ENCODE measurements at regions not wholly inside any gene's neighbourhood (a gene's known extent, or its start where the extent isn't known, plus 50 kb on each side); places are given as distances from the start of the nearest gene placed in this dataset.

DNA sequence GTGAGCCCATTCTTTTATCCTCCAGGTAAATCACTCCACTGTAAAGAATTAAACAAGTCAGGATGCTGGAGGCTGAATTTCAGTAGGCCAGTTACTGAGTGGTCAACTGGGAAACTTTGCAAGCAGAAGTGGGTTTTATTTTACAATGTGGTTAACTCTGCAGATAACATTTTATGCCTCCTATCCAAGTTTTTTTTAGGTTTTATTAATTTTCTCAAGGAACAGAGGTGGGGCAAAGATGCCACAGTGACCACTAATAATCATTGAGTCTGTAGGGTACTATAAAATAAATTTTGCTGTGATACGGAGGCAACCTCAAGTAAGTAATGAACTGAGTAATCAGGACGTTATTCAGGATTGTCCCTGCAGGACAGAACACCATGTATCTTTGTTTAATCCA is 599.9 kb downstream of the METTL15 start:
- H3K27ac ChIP-seq, result no peak overlapping the region
- H3K4me3 ChIP-seq, result no peak overlapping the region
- no peaks in the 10 kb centered on the region for H3K36me3 ChIP-seq (ENCODE audit: insufficient read depth, low read length)
- H3K9ac ChIP-seq (ENCODE audit: insufficient read length), result no peak overlapping the region
- no peak for DNase-seq (ENCODE audit: low read depth, low spot score)
- TF ChIP-seq POLR2AphosphoS5 (IDR thresholded peaks at IDR 0.05; ENCODE audit: borderline replicate concordance, low read depth, low read length) (no peak), EZH2 (IDR thresholded peaks at IDR 0.05) (no peak), FOXP2 (optimal IDR thresholded peaks at IDR 0.05; ENCODE audit: control extremely low read depth, extremely low read length, insufficient read depth) (no peak)
- H3K9me3 ChIP-seq (ENCODE audit: low read depth, low read length), result no peaks in the 10 kb centered on the region

- Histone ChIP-seq H3K27ac (no peak overlapping the region), H3K9me3 (ENCODE audit: low read depth, low read length) (no peaks in the 10 kb centered on the region), H3K4me3 (no peak overlapping the region), H3K9ac (ENCODE audit: insufficient read length) (no peak overlapping the region), H3K36me3 (ENCODE audit: insufficient read depth, low read length) (no peaks in the 10 kb centered on the region)
- DNase-seq (ENCODE audit: low read depth, low spot score), result no peak
- no peak for TF ChIP-seq POLR2AphosphoS5 (IDR thresholded peaks at IDR 0.05; ENCODE audit: borderline replicate concordance, low read depth, low read length)
- TF ChIP-seq EZH2 (IDR thresholded peaks at IDR 0.05), result no peak
- TF ChIP-seq FOXP2 (optimal IDR thresholded peaks at IDR 0.05; ENCODE audit: control extremely low read depth, extremely low read length, insufficient read depth), result no peak
Observed at GRCh38 chr11:28704801-28705200, 596.6 kb downstream of the METTL15 start.

- no peak for DNase-seq (ENCODE audit: low read depth, low spot score)
- H3K9me3 ChIP-seq (ENCODE audit: low read depth, low read length), result no peaks in the 10 kb centered on the region
- no peak overlapping the region for H3K4me3 ChIP-seq
- no peak overlapping the region for H3K9ac ChIP-seq (ENCODE audit: insufficient read length)
- TF ChIP-seq EZH2 (IDR thresholded peaks at IDR 0.05) (no peak), FOXP2 (optimal IDR thresholded peaks at IDR 0.05; ENCODE audit: control extremely low read depth, extremely low read length, insufficient read depth) (no peak), POLR2AphosphoS5 (IDR thresholded peaks at IDR 0.05; ENCODE audit: borderline replicate concordance, low read depth, low read length) (no peak)
- no peaks in the 10 kb centered on the region for H3K36me3 ChIP-seq (ENCODE audit: insufficient read depth, low read length)
- no peak overlapping the region for H3K27ac ChIP-seq
Observed at GRCh38 chr11:28703371-28703770, 595.2 kb downstream of the METTL15 start.

- Histone ChIP-seq H3K9ac (ENCODE audit: insufficient read length) (no peak overlapping the region), H3K27ac (no peak overlapping the region), H3K9me3 (ENCODE audit: low read depth, low read length) (no peaks in the 10 kb centered on the region), H3K4me3 (no peak overlapping the region), H3K36me3 (ENCODE audit: insufficient read depth, low read length) (no peaks in the 10 kb centered on the region)
- DNase-seq (ENCODE audit: low read depth, low spot score), result no peak
- no peak for TF ChIP-seq POLR2AphosphoS5 (IDR thresholded peaks at IDR 0.05; ENCODE audit: borderline replicate concordance, low read depth, low read length)
- no peak for TF ChIP-seq FOXP2 (optimal IDR thresholded peaks at IDR 0.05; ENCODE audit: control extremely low read depth, extremely low read length, insufficient read depth)
- no peak for TF ChIP-seq EZH2 (IDR thresholded peaks at IDR 0.05)
Observed at GRCh38 chr11:28702871-28703270, 594.7 kb downstream of the METTL15 start.

- no peak overlapping the region for H3K4me3 ChIP-seq
- DNase-seq (ENCODE audit: low read depth, low spot score), result no peak
- no peaks in the 10 kb centered on the region for H3K36me3 ChIP-seq (ENCODE audit: insufficient read depth, low read length)
- H3K27ac ChIP-seq, result no peak overlapping the region
- no peaks in the 10 kb centered on the region for H3K9me3 ChIP-seq (ENCODE audit: low read depth, low read length)
- no peak for TF ChIP-seq POLR2AphosphoS5 (IDR thresholded peaks at IDR 0.05; ENCODE audit: borderline replicate concordance, low read depth, low read length)
- TF ChIP-seq FOXP2 (optimal IDR thresholded peaks at IDR 0.05; ENCODE audit: control extremely low read depth, extremely low read length, insufficient read depth), result no peak
- no peak for TF ChIP-seq EZH2 (IDR thresholded peaks at IDR 0.05)
- H3K9ac ChIP-seq (ENCODE audit: insufficient read length), result no peak overlapping the region
Observed at GRCh38 chr11:28702450-28702790, 594.2 kb downstream of the METTL15 start.

DNA sequence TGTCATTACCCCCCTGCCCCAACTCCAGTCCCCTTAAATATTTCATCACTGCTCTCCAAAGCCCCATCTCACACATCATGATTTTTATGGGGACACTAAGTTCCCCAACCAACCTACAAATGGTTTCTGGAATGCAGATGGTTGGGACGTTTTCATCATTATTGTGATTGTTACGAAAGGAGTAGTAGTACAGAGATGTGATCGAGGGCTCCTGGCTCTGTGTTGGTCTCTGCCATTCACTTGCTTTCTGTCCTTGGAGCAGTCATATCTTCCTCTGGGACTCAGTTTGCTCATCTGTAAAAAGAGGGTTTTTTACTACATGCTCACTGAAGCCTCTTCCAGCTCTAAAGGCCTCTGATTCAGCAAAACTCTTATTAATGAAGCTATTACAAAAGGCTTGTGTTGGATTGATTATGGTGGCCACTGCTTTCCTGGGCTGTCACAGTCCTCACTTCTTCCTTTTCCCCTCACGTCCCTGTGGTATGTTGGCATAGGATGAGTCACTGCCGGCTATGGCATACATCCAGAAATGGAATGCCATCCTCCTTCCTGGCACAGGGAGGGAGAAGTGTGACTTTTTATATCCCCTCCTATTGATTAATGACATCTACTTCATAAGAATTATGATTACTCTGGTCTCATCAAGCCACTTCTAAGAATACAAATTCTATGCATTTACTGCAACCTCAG is 593.7 kb downstream of the METTL15 start:
- Histone ChIP-seq H3K4me3 (no peak overlapping the region), H3K27ac (no peak overlapping the region), H3K9ac (ENCODE audit: insufficient read length) (no peak overlapping the region), H3K9me3 (ENCODE audit: low read depth, low read length) (no peaks in the 10 kb centered on the region), H3K36me3 (ENCODE audit: insufficient read depth, low read length) (no peaks in the 10 kb centered on the region)
- TF ChIP-seq EZH2 (IDR thresholded peaks at IDR 0.05) (peak; percentile 19), POLR2AphosphoS5 (IDR thresholded peaks at IDR 0.05; ENCODE audit: borderline replicate concordance, low read depth, low read length) (no peak)
- no peak for DNase-seq (ENCODE audit: low read depth, low spot score)

DNA sequence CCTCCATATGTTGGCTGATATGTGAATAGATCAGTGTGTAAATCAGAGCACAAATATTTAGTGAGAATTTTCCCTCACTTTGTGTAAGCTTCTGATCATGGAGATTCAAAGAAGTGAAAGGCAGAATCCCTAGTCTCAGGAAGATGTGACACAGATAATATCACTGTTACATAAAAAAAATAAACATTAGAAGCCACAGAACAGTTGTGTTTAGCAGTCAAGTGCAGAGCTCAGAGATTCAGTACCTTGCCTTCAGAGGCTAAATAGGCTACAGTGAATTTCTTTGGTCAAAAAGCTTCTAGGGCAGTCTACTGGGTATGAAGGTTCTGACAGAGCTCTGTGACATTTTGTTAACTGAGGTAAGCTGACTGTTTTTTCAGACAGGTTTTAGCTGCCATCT is 591.5 kb downstream of the METTL15 start:
- TF ChIP-seq EZH2 (IDR thresholded peaks at IDR 0.05), result no peak
- Histone ChIP-seq H3K9ac (ENCODE audit: insufficient read length) (no peak overlapping the region), H3K4me3 (no peak overlapping the region), H3K9me3 (ENCODE audit: low read depth, low read length) (no peaks in the 10 kb centered on the region), H3K36me3 (ENCODE audit: insufficient read depth, low read length) (no peaks in the 10 kb centered on the region), H3K27ac (no peak overlapping the region)
- no peak for DNase-seq (ENCODE audit: low read depth, low spot score)

DNA sequence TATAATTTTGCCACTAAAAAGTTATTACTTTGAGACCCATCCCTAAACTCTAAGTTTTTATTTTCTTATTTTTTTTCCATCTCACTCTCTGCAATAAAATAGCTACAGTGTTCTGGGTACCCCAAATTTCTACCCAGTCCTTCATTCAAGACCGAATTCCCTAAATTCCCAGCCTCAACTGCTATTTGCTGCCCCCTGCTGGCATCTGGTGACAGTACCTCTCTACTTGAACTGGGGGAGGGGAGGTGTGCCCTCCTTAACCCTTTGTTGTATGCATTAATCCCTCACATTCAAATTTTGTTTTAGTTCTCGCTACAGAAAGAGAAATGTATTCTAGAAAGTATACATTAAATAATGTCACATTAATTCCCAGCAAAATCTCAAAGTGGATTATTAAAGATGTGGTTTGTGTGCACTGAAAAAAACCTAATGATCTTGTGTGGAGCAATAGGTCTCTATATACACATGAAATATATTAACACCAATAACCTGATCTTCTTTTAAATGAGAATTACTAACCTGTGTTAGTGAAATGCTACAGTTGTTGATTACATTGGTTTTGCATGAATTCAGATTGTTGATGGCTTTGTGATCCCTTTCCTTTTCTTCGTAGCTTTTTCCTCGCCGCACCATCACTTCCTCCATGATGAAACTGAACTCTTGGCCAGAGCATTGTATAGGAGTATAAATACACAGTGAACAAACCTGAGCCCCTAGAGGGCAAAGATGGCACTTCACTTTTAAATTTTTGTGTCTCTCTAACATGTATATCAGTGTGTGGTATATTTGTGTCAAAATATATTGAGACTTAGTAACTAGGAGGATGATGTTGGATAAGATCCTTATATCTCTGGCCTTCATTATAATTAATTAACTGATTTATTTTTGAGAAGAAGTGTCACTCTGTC is 590.0 kb downstream of the METTL15 start:
- no peaks in the 10 kb centered on the region for H3K9me3 ChIP-seq (ENCODE audit: low read depth, low read length)
- H3K36me3 ChIP-seq (ENCODE audit: insufficient read depth, low read length), result no peaks in the 10 kb centered on the region
- TF ChIP-seq POLR2AphosphoS5 (IDR thresholded peaks at IDR 0.05; ENCODE audit: borderline replicate concordance, low read depth, low read length), result no peak
- no peak overlapping the region for H3K9ac ChIP-seq (ENCODE audit: insufficient read length)
- H3K4me3 ChIP-seq, result no peak overlapping the region
- H3K27ac ChIP-seq, result no peak overlapping the region
- peak; percentile 8 for DNase-seq (ENCODE audit: low read depth, low spot score)

DNA sequence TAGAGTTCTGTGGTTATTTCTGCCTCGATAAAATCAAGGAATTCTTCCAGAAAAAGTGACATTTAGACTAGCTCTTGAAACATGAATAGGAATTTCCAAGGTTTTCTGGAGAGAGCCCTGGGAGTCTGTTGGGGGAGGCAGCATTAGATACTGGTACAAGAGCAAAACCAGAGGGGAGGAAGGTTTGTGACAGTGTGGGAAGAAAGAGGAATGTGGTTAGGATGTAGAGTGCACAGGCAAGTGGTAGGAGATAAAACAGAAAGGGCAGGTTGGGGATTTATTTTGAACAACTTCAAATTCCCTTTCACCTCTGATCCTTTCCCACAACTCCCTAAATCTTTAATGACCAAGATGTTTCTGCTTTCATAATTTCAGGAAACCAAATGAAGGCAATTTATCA is 588.4 kb downstream of the METTL15 start:
- H3K9ac ChIP-seq (ENCODE audit: insufficient read length), result no peak overlapping the region
- H3K36me3 ChIP-seq (ENCODE audit: insufficient read depth, low read length), result no peaks in the 10 kb centered on the region
- H3K27ac ChIP-seq, result no peak overlapping the region
- TF ChIP-seq EZH2 (IDR thresholded peaks at IDR 0.05) (no peak), POLR2AphosphoS5 (IDR thresholded peaks at IDR 0.05; ENCODE audit: borderline replicate concordance, low read depth, low read length) (no peak), FOXP2 (optimal IDR thresholded peaks at IDR 0.05; ENCODE audit: control extremely low read depth, extremely low read length, insufficient read depth) (no peak)
- DNase-seq (ENCODE audit: low read depth, low spot score), result no peak
- no peak overlapping the region for H3K4me3 ChIP-seq
- no peaks in the 10 kb centered on the region for H3K9me3 ChIP-seq (ENCODE audit: low read depth, low read length)
